IPS-15b (cell line): ENCODE measurements at regions not wholly inside any gene's neighbourhood (a gene's known extent, or its start where the extent isn't known, plus 50 kb on each side); places are given as distances from the start of the nearest gene placed in this dataset.

Source experiments
- H3K27me3 ChIP-seq: one replicate; pipeline ENCODE4 v1.6.1; 2013; ENCODE audit warnings: low read length; ENCODE audit not compliant: control insufficient read depth, insufficient read depth
- H3K36me3 ChIP-seq: one replicate; pipeline ENCODE4 v1.6.1; 2013; ENCODE audit warnings: low read length; ENCODE audit not compliant: control insufficient read depth, insufficient read depth
- H3K4me1 ChIP-seq: one replicate; pipeline ENCODE4 v1.6.1; 2013; ENCODE audit warnings: mild to moderate bottlenecking, low read length; ENCODE audit not compliant: control insufficient read depth, insufficient read depth
- H3K4me3 ChIP-seq: one replicate; pipeline ENCODE4 v1.5.1; 2013; ENCODE audit warnings: low read depth, low read length
- H3K9ac ChIP-seq: one replicate; pipeline ENCODE4 v1.6.1; 2013; ENCODE audit warnings: low read depth, mild to moderate bottlenecking, low read length
- H3K9me3 ChIP-seq: one replicate; pipeline ENCODE4 v1.6.1; 2013; ENCODE audit warnings: mild to moderate bottlenecking, low read length; ENCODE audit not compliant: control insufficient read depth, insufficient read depth

- Histone ChIP-seq H3K4me1 (peaks cover 13% of the 10 kb centered on the region), H3K36me3 (no peaks in the 10 kb centered on the region), H3K9ac (no peak overlapping the region), H3K4me3 (no peak overlapping the region), H3K27me3 (peaks cover 3% of the 10 kb centered on the region), H3K9me3 (no peaks in the 10 kb centered on the region)
These were observed 133.3 kb downstream of the PJA1 start for GRCh38 chrX:69031971-69032391.

GRCh38 chrX:69031181-69031580, 134.1 kb downstream of the PJA1 start:
- no peaks in the 10 kb centered on the region for H3K9me3 ChIP-seq
- H3K4me1 ChIP-seq, result peaks cover 11% of the 10 kb centered on the region
- H3K27me3 ChIP-seq, result peaks cover 2% of the 10 kb centered on the region
- no peaks in the 10 kb centered on the region for H3K36me3 ChIP-seq
- no peak overlapping the region for H3K9ac ChIP-seq
- H3K4me3 ChIP-seq, result no peak overlapping the region

GRCh38 chrX:69029771-69030170, 135.5 kb downstream of the PJA1 start:
- Histone ChIP-seq H3K9ac (no peak overlapping the region), H3K9me3 (no peaks in the 10 kb centered on the region), H3K4me1 (peaks cover 11% of the 10 kb centered on the region), H3K27me3 (no peaks in the 10 kb centered on the region), H3K4me3 (no peak overlapping the region), H3K36me3 (no peaks in the 10 kb centered on the region)

DNA sequence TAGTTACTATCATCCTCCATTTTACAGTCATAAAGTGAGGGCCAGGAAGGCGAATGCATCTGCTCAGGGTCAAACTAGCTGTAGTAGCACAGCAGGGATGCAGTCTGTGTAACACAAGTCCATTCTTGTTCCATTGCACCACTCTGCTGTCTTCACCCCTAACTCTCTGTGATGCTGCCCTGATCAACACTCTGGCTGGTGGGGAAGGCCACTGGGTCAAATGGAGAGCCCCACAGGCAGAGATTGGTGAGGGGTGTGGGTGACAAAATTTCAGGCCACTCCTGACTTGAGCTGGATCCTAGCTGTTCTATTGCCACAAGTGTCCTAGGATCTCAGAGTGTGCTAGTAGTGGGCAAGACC, 136.5 kb downstream of the PJA1 start:
- H3K27me3 ChIP-seq, result no peaks in the 10 kb centered on the region
- no peak overlapping the region for H3K9ac ChIP-seq
- H3K4me1 ChIP-seq, result peaks cover 11% of the 10 kb centered on the region
- H3K36me3 ChIP-seq, result no peaks in the 10 kb centered on the region
- no peak overlapping the region for H3K4me3 ChIP-seq
- no peaks in the 10 kb centered on the region for H3K9me3 ChIP-seq

GRCh38 chrX:69028006-69028760, 137.1 kb downstream of the PJA1 start:
- no peaks in the 10 kb centered on the region for H3K36me3 ChIP-seq
- peaks cover 11% of the 10 kb centered on the region for H3K4me1 ChIP-seq
- no peaks in the 10 kb centered on the region for H3K9me3 ChIP-seq
- H3K9ac ChIP-seq, result no peak overlapping the region
- no peaks in the 10 kb centered on the region for H3K27me3 ChIP-seq
- no peak overlapping the region for H3K4me3 ChIP-seq

GRCh38 chrX:69027181-69028005, 137.9 kb downstream of the PJA1 start:
- H3K9ac ChIP-seq, result no peak overlapping the region
- no peaks in the 10 kb centered on the region for H3K9me3 ChIP-seq
- peaks cover 11% of the 10 kb centered on the region for H3K4me1 ChIP-seq
- no peaks in the 10 kb centered on the region for H3K36me3 ChIP-seq
- no peaks in the 10 kb centered on the region for H3K27me3 ChIP-seq
- no peak overlapping the region for H3K4me3 ChIP-seq

- Histone ChIP-seq H3K4me3 (no peak overlapping the region), H3K36me3 (no peaks in the 10 kb centered on the region), H3K27me3 (no peaks in the 10 kb centered on the region), H3K9me3 (no peaks in the 10 kb centered on the region), H3K9ac (no peak overlapping the region), H3K4me1 (peaks cover 9% of the 10 kb centered on the region)
These were observed 139.4 kb downstream of the PJA1 start for GRCh38 chrX:69025802-69026301.

DNA sequence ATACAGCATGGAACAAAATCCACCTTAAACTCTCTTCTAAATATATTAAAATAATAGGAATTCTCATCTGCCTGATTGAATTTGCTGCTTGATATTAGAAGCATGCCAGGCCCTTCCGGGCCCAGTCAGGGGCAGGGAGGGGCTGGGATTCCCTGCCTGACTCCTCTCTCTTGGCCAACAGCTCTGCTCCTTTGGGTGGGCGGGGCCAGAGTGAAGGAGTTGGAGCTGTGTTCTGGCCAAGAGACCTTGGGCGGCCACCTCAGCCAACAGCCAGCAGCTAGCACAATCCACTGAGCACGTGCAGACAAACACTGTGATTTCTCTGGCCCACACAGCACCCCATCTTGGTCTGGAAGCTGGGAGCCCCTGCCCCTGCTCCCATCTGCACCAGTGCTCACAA, 140.3 kb downstream of the PJA1 start:
- peaks cover 5% of the 10 kb centered on the region for H3K4me1 ChIP-seq
- no peak overlapping the region for H3K4me3 ChIP-seq
- no peak overlapping the region for H3K9ac ChIP-seq
- no peaks in the 10 kb centered on the region for H3K36me3 ChIP-seq
- H3K27me3 ChIP-seq, result no peaks in the 10 kb centered on the region
- H3K9me3 ChIP-seq, result no peaks in the 10 kb centered on the region

DNA sequence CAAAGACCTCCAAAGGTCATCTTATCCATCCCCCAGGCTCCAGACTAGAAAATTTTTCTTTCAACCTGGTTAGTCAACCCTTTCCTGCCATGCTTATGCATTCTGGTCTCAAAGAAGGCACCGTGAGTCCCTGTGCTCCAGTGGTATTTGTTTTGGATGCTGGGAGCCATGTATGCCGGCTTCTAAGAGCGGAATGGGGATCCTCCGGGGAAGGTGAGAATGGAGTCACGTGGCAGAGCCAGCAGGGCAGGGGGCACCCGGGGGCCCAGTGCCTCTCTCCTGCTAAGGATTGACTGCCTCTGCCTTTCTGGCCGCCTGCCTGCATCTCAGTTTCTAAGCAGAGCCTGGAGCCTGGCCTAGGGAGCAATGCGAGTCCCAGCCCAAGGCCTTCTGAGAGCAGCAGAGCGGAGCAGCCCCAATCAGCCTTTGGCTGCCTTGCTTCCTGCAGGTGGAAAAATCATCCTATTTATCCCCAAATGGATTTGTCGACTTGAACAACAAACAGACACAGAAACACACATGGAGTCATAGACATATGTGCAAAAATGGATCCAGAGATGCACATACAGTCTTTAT, 141.0 kb downstream of the PJA1 start:
- Histone ChIP-seq H3K9ac (no peak overlapping the region), H3K9me3 (no peaks in the 10 kb centered on the region), H3K4me1 (no peaks in the 10 kb centered on the region), H3K36me3 (no peaks in the 10 kb centered on the region), H3K27me3 (no peaks in the 10 kb centered on the region), H3K4me3 (no peak overlapping the region)

- no peaks in the 10 kb centered on the region for H3K27me3 ChIP-seq
- H3K36me3 ChIP-seq, result no peaks in the 10 kb centered on the region
- no peaks in the 10 kb centered on the region for H3K4me1 ChIP-seq
- no peak overlapping the region for H3K9ac ChIP-seq
- no peak overlapping the region for H3K4me3 ChIP-seq
- no peaks in the 10 kb centered on the region for H3K9me3 ChIP-seq
These were observed 142.8 kb downstream of the PJA1 start for GRCh38 chrX:69022430-69022829.

DNA sequence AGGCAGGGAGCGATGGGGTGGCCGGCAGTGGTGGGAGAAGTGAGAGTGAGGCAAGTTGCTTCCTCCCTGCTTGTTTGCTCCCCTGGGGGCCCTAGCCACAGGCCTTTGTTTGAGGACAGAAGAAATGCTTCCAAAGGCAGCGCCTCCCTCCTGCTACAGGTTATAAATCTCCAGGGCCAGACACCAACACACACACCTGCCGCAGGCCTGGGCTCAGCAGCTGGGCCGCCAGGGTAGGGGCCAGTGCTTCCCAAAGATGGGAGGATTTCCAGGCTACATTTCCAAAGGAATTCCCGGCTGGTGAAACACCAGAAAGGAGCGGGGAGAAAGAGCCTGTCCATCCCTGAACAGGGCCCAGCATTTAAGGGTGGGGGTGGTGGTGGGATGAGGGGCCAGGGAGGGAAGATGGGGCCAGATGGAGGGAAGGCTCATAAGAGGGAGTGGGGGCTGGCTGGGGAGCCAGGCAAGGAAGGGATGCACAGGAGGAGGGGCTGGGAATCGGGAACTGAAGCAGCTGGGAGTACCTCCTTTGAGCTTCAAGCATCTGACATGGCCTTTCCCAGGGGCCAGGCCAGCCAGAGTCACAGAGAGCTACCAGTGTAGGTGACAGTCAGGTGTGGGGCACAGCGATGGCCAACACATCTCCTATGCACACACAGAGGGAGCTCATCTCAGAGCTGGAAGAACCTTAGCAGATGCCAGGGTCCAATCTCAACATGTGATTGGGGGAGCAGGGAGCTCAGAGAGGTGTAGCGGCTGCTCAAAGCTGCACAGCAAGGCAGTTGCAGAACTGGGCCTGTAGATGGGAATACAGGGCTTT, 143.9 kb downstream of the PJA1 start:
- no peaks in the 10 kb centered on the region for H3K27me3 ChIP-seq
- H3K36me3 ChIP-seq, result no peaks in the 10 kb centered on the region
- no peak overlapping the region for H3K9ac ChIP-seq
- H3K4me1 ChIP-seq, result no peaks in the 10 kb centered on the region
- no peaks in the 10 kb centered on the region for H3K9me3 ChIP-seq
- no peak overlapping the region for H3K4me3 ChIP-seq
